Smooth muscle cell (in vitro differentiated cells): ENCODE measurements at regions not wholly inside any gene's neighbourhood (a gene's known extent, or its start where the extent isn't known, plus 50 kb on each side); places are given as distances from the start of the nearest gene placed in this dataset.
"Not testable (repeated sequence)": the region's sequence is repeated elsewhere in the genome, so short reads cannot be mapped to it uniquely, and the experiment has no call there.

Experiments
- DNase-seq: peaks from one replicate; lab custom pipeline; 2025; ENCODE audit not compliant: unreplicated experiment; lab: John Stamatoyannopoulos, UW
- H2AFZ ChIP-seq: fragments of 200-600 bp; sonication (generic); 2 replicates; pipeline ENCODE4 v1.6.0; 2016; ENCODE audit warnings: antibody characterized with exemption, low read depth, mild to moderate bottlenecking
- H3F3A ChIP-seq: fragments of 200-600 bp; sonication (generic); 2 replicates; pipeline ENCODE4 v1.6.0; 2017; ENCODE audit warnings: antibody characterized with exemption, low read depth
- H3K27ac ChIP-seq: fragments of 200-600 bp; sonication (generic); 2 replicates; pipeline ENCODE4 v1.5.1; 2016; ENCODE audit warnings: low read depth, mild to moderate bottlenecking
- H3K27me3 ChIP-seq: fragments of 200-600 bp; sonication (generic); 2 replicates; pipeline ENCODE4 v1.6.1; 2016; ENCODE audit warnings: low read depth, mild to moderate bottlenecking
- H3K36me3 ChIP-seq: fragments of 200-600 bp; sonication (generic); 2 replicates; pipeline ENCODE4 v1.5.1; 2016; ENCODE audit warnings: low read depth
- H3K4me1 ChIP-seq: fragments of 200-600 bp; sonication (generic); 2 replicates; pipeline ENCODE4 v1.5.1; 2016; ENCODE audit warnings: low read depth
- H3K4me2 ChIP-seq: fragments of 200-600 bp; sonication (generic); 2 replicates; pipeline ENCODE4 v1.6.0; 2016; ENCODE audit warnings: mild to moderate bottlenecking
- H3K4me3 ChIP-seq: fragments of 200-600 bp; sonication (generic); 2 replicates; pipeline ENCODE4 v1.5.1; 2016; ENCODE audit warnings: mild to moderate bottlenecking
- H3K79me2 ChIP-seq: fragments of 200-600 bp; sonication (generic); 2 replicates; pipeline ENCODE4 v1.6.0; 2016; ENCODE audit warnings: low read depth, mild to moderate bottlenecking
- H3K9ac ChIP-seq: fragments of 200-600 bp; sonication (generic); 2 replicates; pipeline ENCODE4 v1.6.0; 2016; ENCODE audit warnings: low read depth
- H3K9me3 ChIP-seq: fragments of 200-600 bp; sonication (generic); replicated peaks from 2 replicates; pipeline ENCODE4 v1.5.1; 2016; ENCODE audit warnings: low read depth
- H4K20me1 ChIP-seq: fragments of 200-600 bp; sonication (generic); 2 replicates; pipeline ENCODE4 v1.6.0; 2016; ENCODE audit warnings: low read depth
- CTCF ChIP-seq: fragments of 200-600 bp; sonication (generic); IDR thresholded peaks from 2 replicates; pipeline ENCODE4 v1.5.1; 2017; ENCODE audit warnings: borderline replicate concordance, mild to moderate bottlenecking, antibody characterized with exemption; ENCODE audit not compliant: insufficient read depth, poor library complexity, severe bottlenecking
- WGBS: methylation state at CpG from one replicate; pipeline ENCODE4 v1.1.7; 2016; ENCODE audit warnings: low lambda C conversion rate; 5-methylcytosine and 5-hydroxymethylcytosine counted together

GRCh38 chr1:144101397-144102045 is 129.7 kb upstream of the FAM72C start:
- Histone ChIP-seq H3K4me2 (no peak overlapping the region), H3K9ac (no peak overlapping the region), H2AFZ (no peak overlapping the region), H3K27ac (no peak overlapping the region), H4K20me1 (no peaks in the 10 kb centered on the region), H3K4me1 (no peaks in the 10 kb centered on the region), H3F3A (no peaks in the 10 kb centered on the region), H3K9me3 (no peaks in the 10 kb centered on the region), H3K4me3 (no peak overlapping the region), H3K79me2 (no peaks in the 10 kb centered on the region), H3K36me3 (no peaks in the 10 kb centered on the region), H3K27me3 (no peaks in the 10 kb centered on the region)
- WGBS = 83% methylated on average over 8 of the region's 8 CpGs
- no peak for DNase-seq
- TF ChIP-seq CTCF = no peak

- H3K9ac ChIP-seq = not testable (repeated sequence)
Measured at GRCh38 chr1:144077167-144077841, 105.5 kb upstream of the FAM72C start.

GRCh38 chr1:144076646-144077045 is 104.9 kb upstream of the FAM72C start:
- Histone ChIP-seq H3K4me3 (peak overlapping the region; percentile 77), H3K4me2 (peak overlapping the region; percentile 76)
- H3K36me3 ChIP-seq, H3K79me2 ChIP-seq, H3K9ac ChIP-seq, H3K9me3 ChIP-seq, DNase-seq, H2AFZ ChIP-seq, H4K20me1 ChIP-seq, H3K27ac ChIP-seq, H3F3A ChIP-seq, H3K4me1 ChIP-seq, H3K27me3 ChIP-seq: not testable (repeated sequence)
- 3% methylated on average over 17 of the region's 53 CpGs for WGBS

More at GRCh38 chr1:144077167-144077841, 105.5 kb upstream of the FAM72C start:
- H3K9me3 ChIP-seq, H4K20me1 ChIP-seq, DNase-seq, H3K79me2 ChIP-seq, H3K4me1 ChIP-seq, H3F3A ChIP-seq, H3K27me3 ChIP-seq, H3K27ac ChIP-seq, H3K36me3 ChIP-seq, H2AFZ ChIP-seq: not testable (repeated sequence)
- Histone ChIP-seq H3K4me2 (peak overlapping the region; percentile 83), H3K4me3 (peak overlapping the region; percentile 77)
- 20% methylated on average over 83 of the region's 93 CpGs for WGBS

GRCh38 chr1:144070394-144071053 is 98.7 kb upstream of the FAM72C start:
- H3K4me2 ChIP-seq, H2AFZ ChIP-seq, H3K79me2 ChIP-seq, H3K27ac ChIP-seq, H3K9ac ChIP-seq, H3K4me1 ChIP-seq, H3K36me3 ChIP-seq, H3K9me3 ChIP-seq, H3K27me3 ChIP-seq, DNase-seq, H3K4me3 ChIP-seq, H4K20me1 ChIP-seq, H3F3A ChIP-seq: not testable (repeated sequence)
- no CpG with 5 or more reads among the region's 3 CpGs for WGBS

- not testable (repeated sequence) for H3F3A ChIP-seq, DNase-seq, H3K27ac ChIP-seq, H3K9ac ChIP-seq, H2AFZ ChIP-seq, H3K27me3 ChIP-seq, H3K4me1 ChIP-seq, H3K4me3 ChIP-seq, H4K20me1 ChIP-seq, H3K79me2 ChIP-seq, H3K9me3 ChIP-seq, H3K36me3 ChIP-seq, H3K4me2 ChIP-seq
- no CpG with 5 or more reads among the region's 7 CpGs for WGBS
Measured at GRCh38 chr1:144067042-144067441, 95.3 kb upstream of the FAM72C start.

- H3K9ac ChIP-seq, H3K4me2 ChIP-seq, H3K9me3 ChIP-seq, H3F3A ChIP-seq, H3K79me2 ChIP-seq, H3K36me3 ChIP-seq, H4K20me1 ChIP-seq, H3K27ac ChIP-seq, H3K4me1 ChIP-seq, H3K27me3 ChIP-seq, H2AFZ ChIP-seq, H3K4me3 ChIP-seq, DNase-seq: not testable (repeated sequence)
- WGBS = 88% methylated on average over 4 of the region's 10 CpGs
Measured at GRCh38 chr1:144066071-144066813, 94.5 kb upstream of the FAM72C start.

- H3F3A ChIP-seq, H3K4me1 ChIP-seq, H3K4me3 ChIP-seq, H2AFZ ChIP-seq, H3K36me3 ChIP-seq, DNase-seq, H3K9ac ChIP-seq, H3K79me2 ChIP-seq, H3K4me2 ChIP-seq, H3K9me3 ChIP-seq, H3K27me3 ChIP-seq, H3K27ac ChIP-seq, H4K20me1 ChIP-seq: not testable (repeated sequence)
- WGBS = no CpG with 5 or more reads among the region's 5 CpGs
Measured at GRCh38 chr1:144065299-144066060, 93.7 kb upstream of the FAM72C start.
